GM10266 (cell line): ENCODE measurements at regions not wholly inside any gene's neighbourhood (a gene's known extent, or its start where the extent isn't known, plus 50 kb on each side); places are given as distances from the start of the nearest gene placed in this dataset.

Source experiments
- DNase-seq: peaks from one replicate; pipeline ENCODE4 v3.0.0; 2012; ENCODE audit errors: extremely low spot score
- CTCF ChIP-seq: IDR thresholded peaks from 2 replicates; pipeline ENCODE4 v1.5.1; 2012; ENCODE audit warnings: mild to moderate bottlenecking, low read depth; ENCODE audit not compliant: control insufficient read depth, insufficient read depth; ENCODE audit errors: missing control alignments

GRCh38 chr14:38836539-38836938 lies 266.5 kb downstream of the SEC23A start:
- no peak for DNase-seq
- TF ChIP-seq CTCF: no peak

- no peak for TF ChIP-seq CTCF
- DNase-seq: no peak
Observed at GRCh38 chr14:38835874-38836273, 267.2 kb downstream of the SEC23A start.

- no peak for TF ChIP-seq CTCF
- no peak for DNase-seq
Observed at GRCh38 chr14:38828183-38828827, 274.7 kb downstream of the SEC23A start.

- no peak for TF ChIP-seq CTCF
- no peak for DNase-seq
Observed at GRCh38 chr14:38824706-38825105, 278.3 kb downstream of the SEC23A start.

GRCh38 chr14:38818555-38818954 lies 284.5 kb downstream of the SEC23A start:
- TF ChIP-seq CTCF: no peak
- no peak for DNase-seq

- DNase-seq: no peak
Observed at GRCh38 chr14:38808734-38809455, 294.1 kb downstream of the SEC23A start.

More at GRCh38 chr14:38808734-38809455, 294.1 kb downstream of the SEC23A start:
- peak; percentile 11 for TF ChIP-seq CTCF
